HG03095 (cell line): ENCODE measurements at regions not wholly inside any gene's neighbourhood (a gene's known extent, or its start where the extent isn't known, plus 50 kb on each side); places are given as distances from the start of the nearest gene placed in this dataset.
"Not testable (repeated sequence)": the region's sequence is repeated elsewhere in the genome, so short reads cannot be mapped to it uniquely, and the experiment has no call there.

ENCODE experiments used
- ATAC-seq: cut with Tn5 transposase; IDR thresholded peaks from one replicate; pipeline ENCODE4 v1.9.1; 2021; ENCODE audit warnings: moderate library complexity; ENCODE audit not compliant: unreplicated experiment

DNA sequence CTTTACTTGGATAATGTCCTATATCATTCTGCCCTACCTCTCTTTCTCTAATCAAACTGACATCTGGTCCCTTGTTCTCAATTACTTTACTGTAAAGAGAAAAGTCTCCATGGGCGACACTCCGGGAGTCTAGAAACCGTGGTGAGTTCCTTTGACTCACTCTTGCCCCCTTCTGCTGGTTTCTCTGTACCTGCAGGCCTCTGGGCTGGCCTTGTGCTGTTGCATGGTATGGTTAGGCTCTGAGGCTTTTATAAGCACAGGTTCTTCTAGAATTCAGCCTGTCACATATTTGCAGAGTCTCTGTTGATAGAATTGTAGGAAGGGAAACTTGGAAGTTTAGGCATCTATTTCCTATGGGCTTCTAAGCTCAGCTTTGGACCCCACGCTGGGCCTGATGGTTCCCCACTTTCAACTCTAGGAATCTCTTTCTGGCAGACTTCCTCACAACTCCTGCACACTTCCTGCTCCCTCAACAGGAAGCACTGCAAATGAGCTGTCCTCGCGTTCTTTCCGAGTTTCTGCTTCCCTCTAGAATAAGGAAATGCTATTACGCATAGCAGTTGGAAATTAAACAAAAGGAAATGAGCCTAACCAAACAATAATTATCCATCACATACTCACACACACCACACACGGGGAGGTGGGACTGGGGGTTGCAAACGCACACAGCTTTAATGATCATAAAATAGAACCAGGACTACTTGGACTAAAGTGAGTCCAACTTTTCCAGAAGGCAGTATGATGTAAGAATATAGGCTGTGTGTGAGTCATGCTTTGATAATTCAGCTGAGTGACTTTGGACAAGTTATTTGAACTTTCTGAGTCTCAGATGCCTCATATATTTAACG is 683.3 kb downstream of the QKI start:
- no peak for ATAC-seq

DNA sequence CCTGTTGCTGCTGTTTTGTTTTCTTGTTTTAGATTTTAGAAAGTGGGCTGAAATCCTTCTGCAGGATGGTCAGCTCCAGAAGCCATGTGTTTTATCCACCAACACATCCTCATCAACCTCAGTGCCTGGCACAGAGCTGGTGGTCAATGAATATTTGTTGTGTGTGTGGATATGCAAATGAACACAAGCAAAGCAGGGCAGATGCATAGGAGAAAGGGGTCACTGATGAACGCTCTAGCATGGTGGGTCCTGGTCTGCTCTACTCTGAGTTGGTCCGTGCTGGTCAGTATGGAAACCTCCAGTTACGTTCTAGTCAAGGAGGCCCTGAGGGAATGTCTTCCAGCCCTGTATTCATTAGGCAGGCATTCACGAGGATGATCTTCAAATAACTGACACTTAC is 682.5 kb downstream of the QKI start:
- ATAC-seq = no peak

DNA sequence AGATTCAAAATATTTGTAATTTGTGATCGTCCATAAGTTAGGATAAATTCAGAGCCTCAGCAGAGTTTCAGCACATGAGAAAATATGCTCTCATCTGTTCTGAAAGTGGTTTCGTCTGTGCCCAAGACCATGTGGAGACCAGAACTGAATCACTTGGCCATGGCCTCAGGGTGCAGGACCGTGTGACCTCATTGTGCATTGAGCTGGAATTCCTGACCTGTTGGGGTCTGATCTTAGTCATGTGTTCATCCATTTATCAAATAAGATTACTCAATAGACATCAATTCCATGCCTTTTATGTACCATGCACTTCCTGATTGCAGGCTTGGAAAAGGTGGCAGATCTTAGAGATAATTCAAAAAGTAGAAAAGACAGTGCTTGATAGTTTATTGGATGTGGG is 680.5 kb downstream of the QKI start:
- ATAC-seq = no peak

DNA sequence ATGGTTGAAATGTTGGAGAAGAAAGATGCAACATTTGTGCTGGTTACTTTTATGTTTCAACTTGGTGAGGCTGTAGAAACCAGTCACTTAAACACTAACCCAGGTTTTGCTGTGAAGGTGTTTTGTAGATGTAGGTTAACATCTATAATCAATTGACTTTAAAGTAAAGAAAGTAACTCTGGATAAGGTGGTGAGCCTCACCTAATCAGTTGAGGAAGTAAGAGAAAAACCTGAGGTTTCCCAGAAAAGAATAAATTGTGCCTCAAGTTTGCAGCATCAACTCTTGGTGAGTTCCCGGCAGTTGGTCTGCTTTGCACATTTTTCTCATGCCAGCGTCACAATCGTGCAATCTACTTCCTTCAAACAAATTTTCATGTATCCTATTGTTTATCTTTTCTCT is 673.4 kb downstream of the QKI start:
- no peak for ATAC-seq

DNA sequence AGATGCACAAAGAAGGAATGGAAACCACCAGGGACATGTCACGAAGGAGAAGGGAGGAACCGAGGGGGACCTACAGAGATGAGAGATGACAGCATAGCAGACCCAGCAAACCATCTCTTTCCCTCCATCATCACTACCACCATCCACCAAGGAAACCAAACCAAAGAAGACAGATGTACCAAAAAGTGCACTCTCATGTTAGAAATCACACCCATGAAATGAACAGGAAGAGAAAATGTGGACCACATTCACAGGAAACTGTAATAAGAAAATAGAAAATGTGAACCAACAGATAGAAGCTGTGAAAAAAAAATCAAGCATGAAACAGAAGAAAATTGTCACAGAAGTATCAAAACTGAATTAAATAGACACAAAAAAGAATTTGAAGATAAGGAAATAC is 672.7 kb downstream of the QKI start:
- ATAC-seq = no peak

DNA sequence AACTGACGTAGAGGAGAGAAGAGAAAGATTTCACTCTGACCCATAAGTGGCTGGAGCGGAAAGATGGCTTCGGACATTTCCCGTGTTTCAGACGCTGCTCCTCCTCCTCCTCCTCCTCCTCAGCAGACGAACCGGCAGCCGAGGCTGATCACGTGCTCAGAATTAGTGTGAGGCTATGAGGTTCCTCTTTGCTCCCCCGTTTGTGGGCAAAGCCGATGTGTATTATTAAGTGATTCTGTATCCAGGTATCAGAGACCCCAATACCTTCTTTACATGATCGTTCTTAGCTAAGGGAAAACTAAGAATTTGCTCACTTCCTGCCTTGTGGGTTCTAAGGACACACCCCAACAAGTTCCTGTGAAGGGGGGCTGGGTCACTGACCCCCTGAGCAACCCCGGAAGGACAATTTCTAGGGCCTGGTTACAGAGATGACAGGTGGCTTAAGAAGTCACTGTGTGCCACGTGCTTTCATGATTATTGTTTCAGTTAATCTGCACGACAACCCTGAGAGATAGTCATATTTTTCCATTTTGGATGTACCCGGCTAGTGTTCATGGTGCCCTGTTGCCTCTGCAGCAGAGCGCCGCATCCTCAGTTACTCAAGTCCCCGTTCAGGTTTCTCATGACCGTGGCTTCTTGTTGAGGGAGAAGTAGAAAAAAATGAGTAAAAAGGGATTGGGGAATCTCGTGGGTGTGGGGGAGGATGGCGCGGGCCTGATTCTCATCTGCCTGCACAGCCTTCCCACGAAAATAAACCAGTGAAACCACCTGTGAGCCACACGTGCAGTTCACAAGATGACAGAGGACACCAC is 671.8 kb downstream of the QKI start:
- ATAC-seq = no peak

DNA sequence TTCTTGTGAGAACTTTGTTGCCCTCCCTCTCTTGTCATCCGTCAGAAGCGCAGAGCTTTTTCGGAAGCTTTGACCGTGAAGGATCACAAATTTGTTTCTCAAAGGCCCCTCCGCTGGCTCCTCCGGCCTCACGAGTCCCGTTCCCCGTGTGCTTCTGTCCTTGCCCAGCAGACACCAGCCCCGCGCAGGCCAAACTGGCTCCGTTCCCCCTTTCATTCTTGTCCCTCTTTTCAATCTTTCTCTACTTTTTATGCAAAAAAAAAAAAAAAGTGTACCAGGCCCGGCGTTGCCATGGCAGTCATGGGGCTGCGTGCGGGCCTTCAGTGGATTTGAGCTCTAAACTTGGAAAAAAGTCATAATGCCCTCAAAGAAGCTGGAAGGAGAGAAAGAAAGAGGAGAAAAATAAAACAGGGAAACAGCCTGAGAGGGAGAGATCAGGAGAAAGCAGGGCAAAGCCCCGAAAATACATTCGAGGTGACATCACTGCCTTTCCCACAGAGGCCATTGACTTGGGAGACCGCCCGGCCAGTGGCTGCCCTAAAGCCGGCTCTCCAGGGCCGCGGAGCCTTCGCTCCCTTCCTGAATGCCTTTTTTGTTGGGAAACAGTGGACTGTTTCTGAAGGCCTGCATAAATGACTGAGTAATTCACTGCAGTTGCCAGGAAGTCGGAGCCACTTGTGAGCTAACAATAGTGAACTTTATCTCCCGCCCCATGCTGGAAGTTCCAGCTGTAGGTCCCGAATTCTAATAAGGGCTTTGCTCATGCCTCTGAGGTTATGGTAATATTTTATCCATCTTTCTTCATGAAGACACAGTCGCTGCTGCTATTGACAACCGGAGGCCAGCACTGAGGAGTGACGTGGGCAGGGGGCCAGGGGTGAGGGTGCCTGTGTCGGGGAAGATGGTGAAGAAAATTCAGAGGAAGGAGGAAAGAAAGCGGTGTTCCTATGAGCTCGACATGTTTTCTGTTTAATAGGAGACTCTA is 670.9 kb downstream of the QKI start:
- no peak for ATAC-seq

DNA sequence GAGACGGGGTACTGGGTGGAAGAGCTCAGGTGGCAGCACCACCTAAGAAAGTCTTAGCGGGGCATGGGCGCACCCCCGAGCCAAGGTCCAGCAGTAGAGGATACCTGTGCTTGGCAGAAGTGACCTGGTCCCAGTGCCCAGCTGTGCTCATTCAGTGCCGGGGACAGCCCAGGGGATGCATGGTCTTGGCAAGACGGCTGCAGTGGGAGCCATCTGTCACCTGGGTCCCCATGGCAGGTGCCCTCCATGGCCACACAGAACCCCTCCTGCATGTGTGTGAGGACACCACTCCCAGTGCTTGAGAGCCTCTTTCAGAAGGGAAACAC is 664.7 kb downstream of the QKI start:
- ATAC-seq = no peak

DNA sequence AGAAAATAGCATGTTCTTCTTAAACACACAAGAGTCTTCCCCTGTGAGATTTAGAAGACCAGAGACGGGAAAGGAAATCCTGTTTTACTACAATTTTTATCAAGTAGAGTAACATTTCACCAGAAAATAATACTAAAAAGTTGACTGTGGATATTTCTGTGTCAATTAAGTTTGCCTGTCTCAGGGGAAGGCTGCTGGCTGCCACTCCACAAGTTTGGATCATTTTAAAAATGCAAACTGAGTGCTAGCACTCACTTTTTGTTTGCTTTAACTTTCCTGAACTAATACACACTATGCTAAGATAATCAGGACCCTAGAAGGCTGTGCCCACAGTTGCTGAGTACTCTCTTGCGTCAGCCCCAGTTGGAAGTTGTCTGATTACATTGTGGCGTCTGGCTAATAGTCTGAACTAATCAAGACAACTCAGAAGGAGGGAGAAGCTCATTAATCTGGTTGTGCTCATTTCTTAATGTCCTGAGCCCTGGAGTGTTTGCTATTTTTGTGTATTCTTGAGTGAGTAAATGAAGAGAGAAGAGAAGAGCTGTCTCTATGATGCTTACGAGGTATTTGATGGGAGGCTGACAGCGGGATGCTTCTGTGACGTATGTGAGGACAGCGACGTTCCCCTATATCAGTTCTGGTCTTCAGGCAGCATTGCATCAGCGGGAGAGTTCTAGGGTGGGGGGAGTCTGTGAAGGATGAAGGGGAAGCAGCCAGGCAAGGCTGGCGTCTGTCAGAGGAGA is 664.2 kb downstream of the QKI start:
- ATAC-seq = no peak

DNA sequence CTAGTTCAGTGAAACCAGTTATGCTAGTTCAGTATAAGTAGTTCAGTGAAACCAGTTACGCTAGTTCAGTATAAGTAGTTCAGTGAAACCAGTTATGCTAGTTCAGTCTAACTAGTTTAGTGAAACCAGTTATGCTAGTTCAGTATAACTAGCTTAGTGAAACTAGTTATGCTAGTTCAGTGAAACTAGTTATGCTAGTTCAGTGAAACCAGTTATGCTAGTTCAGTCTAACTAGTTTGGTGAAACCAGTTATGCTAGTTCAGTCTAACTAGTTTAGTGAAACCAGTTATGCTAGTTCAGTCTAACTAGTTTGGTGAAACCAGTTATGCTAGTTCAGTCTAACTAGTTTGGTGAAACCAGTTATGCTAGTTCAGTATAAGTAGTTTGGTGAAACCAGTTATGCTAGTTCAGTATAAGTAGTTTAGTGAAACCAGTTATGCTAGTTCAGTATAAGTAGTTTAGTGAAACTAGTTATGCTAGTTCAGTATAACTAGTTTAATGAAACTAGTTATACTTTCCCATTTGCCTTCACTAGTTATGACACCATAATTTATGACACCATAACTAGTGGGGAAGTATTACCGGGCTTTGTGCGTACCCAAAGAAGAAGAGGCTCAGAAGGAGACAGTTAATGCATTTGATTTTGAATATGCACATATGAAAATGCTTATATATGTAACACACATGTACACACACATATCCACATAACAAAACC is 662.5 kb downstream of the QKI start:
- ATAC-seq = not testable (repeated sequence)

DNA sequence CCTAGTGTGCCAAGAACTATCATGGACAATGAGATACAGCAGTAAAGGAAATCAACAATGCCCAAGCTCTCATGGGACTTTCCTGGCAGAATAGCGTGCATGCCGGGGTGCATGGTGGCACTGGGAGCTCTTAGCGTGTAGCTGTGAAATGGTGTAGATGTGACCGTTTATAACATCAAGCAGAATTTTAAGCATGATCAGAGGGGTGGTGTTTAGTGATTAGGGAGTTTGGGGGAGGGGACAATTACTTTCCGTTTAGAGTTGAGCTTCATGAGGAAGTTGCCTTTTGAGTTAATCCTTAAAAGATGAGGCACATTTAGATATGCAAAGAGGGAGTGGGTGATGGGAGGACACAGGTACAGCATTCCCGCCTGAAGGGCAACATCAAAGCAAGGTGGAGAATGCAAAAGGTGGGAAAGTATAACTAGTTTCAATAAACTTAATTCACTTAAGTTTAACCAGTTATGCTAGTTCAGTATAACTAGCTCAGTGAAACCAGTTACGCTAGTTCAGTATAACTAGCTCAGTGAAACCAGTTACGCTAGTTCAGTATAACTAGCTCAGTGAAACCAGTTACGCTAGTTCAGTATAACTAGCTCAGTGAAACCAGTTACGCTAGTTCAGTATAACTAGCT is 661.6 kb downstream of the QKI start:
- no peak for ATAC-seq

DNA sequence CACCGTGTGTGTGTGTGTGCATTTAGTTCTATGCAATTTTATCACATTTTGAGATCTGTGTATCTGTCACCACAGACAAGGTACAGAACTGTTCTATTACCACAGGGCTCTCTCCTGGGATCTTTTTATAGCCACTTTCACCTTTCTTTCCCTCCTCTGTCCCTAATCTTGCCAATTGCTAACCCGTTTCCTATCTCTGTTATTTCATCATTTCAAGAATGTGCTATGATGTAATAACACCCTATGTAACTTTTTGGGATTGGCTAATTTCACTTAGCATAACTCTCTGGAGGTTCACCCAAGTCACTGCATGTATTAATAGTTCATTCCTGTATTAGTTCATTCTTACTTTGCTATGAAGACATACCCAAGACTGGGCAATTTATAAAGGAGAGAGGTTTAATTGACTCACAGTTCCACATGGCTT is 657.7 kb downstream of the QKI start:
- no peak for ATAC-seq

DNA sequence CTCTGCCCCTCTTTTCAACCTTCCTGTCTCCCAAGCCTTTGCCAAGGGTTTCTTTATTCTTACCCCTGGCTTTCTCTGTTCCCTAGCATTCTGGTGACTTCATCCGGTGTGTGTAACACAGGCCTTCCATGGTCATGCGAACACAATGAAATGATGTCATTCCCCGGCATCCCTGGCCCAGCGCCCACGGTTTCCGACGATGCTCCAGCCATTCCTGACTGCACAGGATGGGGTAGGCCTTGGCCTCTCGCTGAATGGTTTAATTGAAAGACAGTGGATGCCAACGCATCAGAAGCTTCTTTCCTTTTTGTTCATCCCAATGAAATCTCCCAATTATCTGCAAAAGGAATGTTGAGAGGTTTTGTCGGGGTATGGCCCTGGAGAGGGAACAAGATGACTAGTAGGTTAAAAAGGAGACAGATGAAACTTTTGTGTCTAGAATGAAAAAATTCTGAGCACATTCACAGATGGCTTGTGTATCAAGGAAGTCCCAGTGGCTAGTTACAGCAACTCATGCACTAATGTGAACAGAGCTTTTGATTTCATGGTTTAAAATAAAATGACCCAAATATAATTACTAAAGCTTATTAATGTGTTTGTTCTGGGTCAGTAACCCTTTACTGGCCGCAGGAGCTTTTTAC is 655.0 kb downstream of the QKI start:
- no peak for ATAC-seq

DNA sequence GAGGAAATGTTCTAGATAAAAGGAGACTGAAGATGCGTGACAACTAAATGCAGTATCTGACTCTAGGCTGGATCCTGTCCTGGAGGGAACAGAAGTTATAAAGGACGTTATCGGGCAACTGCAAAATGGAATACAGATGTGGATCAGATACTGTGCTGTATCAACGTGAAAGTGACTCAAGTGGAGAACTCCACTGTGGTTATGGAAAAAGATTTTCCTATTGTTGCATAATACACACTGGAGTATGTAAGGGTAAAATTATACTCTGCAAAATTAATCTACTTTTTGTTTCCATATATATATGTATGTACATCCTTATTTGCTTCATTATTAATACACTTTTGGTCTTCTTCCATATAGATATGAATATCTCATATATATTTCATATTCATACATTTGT is 654.0 kb downstream of the QKI start:
- no peak for ATAC-seq

DNA sequence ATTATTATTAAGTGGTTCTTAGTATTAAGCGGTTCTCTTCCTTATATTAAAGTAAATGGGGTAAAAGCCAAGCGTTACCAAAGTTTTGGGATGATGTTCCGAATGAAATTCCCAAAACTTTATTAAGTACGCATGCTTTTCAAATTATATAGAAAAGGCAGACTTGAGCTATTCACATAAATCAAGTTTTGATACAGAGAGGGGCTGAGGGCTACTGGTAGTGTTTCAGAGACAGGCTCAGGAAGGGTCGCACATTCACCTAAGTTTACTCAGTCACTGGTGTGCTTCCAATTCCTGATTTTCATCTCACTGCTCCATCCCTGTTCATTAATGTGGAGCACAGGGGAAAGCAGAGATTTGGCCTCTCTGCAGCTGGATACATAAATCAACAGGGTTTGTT is 652.2 kb downstream of the QKI start:
- no peak for ATAC-seq

DNA sequence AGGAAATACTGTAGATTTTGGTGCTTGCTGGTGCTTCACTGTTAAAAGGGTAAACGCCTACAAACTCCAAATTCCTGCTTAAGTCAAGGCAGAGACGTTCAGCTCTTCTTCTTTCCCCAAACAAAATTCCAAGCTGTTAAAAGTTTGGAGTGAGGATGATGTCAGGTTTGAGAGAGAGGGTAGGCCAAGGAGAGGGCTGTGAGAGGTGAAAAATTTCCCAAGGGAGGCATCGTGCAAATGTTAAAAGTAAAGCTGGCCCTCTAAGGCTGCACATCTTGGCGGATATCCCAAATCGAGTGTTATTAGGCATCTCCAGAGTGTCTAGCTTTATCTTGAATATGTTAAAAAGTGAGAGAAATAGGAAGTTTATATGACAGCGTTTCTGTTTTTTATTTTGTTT is 651.8 kb downstream of the QKI start:
- ATAC-seq = no peak

DNA sequence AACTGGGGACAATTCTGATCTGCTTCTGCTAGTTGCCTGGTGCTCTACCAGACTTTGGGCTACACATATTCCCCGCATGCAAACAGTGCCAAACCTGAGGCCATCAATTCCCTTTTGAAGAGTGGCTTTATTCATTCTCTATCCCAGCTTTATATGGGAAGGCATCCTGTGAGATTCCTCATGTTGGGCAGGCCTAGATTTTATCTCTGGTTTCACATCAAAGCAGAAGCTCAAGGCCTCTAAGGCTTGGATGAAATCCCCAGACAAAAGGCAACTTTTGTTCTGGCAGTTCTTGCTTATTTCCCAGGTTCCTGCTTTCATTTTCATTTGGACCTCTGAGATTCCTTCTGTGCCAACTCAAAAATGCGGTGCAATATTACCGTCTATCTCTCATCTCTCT is 648.8 kb downstream of the QKI start:
- ATAC-seq = no peak

DNA sequence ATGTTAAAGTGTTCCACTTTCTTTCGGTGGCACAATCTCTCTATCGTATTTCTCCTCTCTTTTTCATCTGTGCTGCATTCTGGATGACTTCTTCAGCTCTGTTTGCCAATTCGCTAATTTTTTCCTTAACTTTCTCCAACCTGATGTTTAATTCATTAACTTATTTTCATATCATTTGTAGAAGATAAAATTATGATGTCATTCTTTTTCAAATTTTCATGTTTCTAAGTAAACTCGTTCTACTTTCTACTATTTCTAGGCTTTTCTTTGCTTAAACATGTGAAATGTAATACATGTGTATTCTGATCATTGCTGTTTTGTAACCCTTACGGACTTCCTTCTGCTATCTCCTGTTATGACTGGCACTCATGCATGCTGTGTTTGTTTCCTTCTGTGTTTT is 648.4 kb downstream of the QKI start:
- ATAC-seq = no peak

DNA sequence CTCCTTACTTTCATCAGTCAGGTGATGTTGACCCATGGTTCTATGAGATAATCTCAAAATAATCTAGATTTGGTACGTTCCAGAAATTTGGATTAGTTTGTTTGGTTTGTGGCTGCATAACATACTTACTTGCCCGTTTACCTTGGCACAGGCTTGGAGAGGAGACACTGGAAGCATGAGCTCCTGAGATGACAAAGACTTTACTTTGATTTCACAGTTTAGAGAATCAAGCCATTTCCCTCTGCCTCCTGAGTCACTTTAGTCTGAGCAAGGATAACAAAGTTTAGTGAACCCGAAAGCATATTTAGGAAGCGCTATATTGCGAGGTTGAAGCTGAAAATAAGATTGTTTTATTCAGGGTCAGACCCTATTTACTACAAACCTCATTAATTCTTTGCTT is 643.4 kb downstream of the QKI start:
- ATAC-seq = no peak
